Mesenchymal stem cell (in vitro differentiated cells and primary cell): ENCODE measurements at regions not wholly inside any gene's neighbourhood (a gene's known extent, or its start where the extent isn't known, plus 50 kb on each side); places are given as distances from the start of the nearest gene placed in this dataset.

Experiments used
- DNase-seq: peaks from one replicate; pipeline ENCODE4 v3.0.0-alpha.2; 2013
- H2AFZ ChIP-seq: one replicate; pipeline ENCODE4 v1.6.1; 2013; ENCODE audit warnings: low read depth, mild to moderate bottlenecking, control low read depth, inconsistent platforms, low read length, moderate library complexity
- H2AK5ac ChIP-seq: 2 replicates; pipeline ENCODE4 v1.6.1; 2013; ENCODE audit warnings: low read length, moderate library complexity, mild to moderate bottlenecking, inconsistent platforms; ENCODE audit not compliant: severe bottlenecking
- H2BK120ac ChIP-seq: one replicate; pipeline ENCODE4 v1.6.1; 2013; ENCODE audit warnings: low read depth, mild to moderate bottlenecking, inconsistent platforms, low read length, moderate library complexity
- H2BK12ac ChIP-seq, 2 experiments: one replicate each; pipeline ENCODE4 v1.6.1; 2013; ENCODE audit warnings: inconsistent platforms in 2 of 2, low read length in 2 of 2, mild to moderate bottlenecking in 2 of 2, moderate library complexity in 2 of 2, control low read depth in 1 of 2
- H2BK15ac ChIP-seq: one replicate; pipeline ENCODE4 v1.6.1; 2013; ENCODE audit warnings: mild to moderate bottlenecking, low read depth, inconsistent platforms; ENCODE audit not compliant: poor library complexity, severe bottlenecking
- H2BK5ac ChIP-seq: 2 replicates; pipeline ENCODE4 v1.6.1; 2013; ENCODE audit warnings: low read depth, mild to moderate bottlenecking, low read length, control low read depth, inconsistent platforms; ENCODE audit not compliant: poor library complexity, severe bottlenecking
- H3K14ac ChIP-seq, 2 experiments: one replicate each; pipeline ENCODE4 v1.6.1; 2013; ENCODE audit warnings: inconsistent platforms in 2 of 2, low read length in 2 of 2, control low read depth in 1 of 2, mild to moderate bottlenecking in 1 of 2, moderate library complexity in 1 of 2
- H3K18ac ChIP-seq, 2 experiments: one replicate each; pipeline ENCODE4 v1.6.1; 2013; ENCODE audit warnings: inconsistent platforms in 2 of 2, low read length in 2 of 2, control low read depth in 1 of 2, low read depth in 1 of 2, mild to moderate bottlenecking in 1 of 2
- H3K23ac ChIP-seq, 2 experiments: one replicate each; pipeline ENCODE4 v1.6.1; 2013; ENCODE audit warnings: inconsistent platforms in 2 of 2, low read length in 2 of 2, mild to moderate bottlenecking in 2 of 2, moderate library complexity in 2 of 2, control low read depth in 1 of 2
- H3K27ac ChIP-seq: 2 replicates; pipeline ENCODE4 v1.5.1; 2013; ENCODE audit warnings: mild to moderate bottlenecking, moderate library complexity, low read length, control low read depth, inconsistent platforms; ENCODE audit not compliant: poor library complexity, severe bottlenecking
- H3K27me3 ChIP-seq, 2 experiments: 2 replicates each; pipeline versions ENCODE4 v1.6.1 to v1.7.0; 2013; ENCODE audit warnings: low read length in 2 of 2, mild to moderate bottlenecking in 2 of 2, moderate library complexity in 2 of 2, control low read depth in 1 of 2, inconsistent platforms in 1 of 2; ENCODE audit not compliant: control insufficient read depth in 1 of 2, insufficient read depth in 1 of 2
- H3K36me3 ChIP-seq, 2 experiments: 2 replicates each; pipeline versions ENCODE4 v1.6.1 to v1.7.0; 2013; ENCODE audit warnings: low read length in 2 of 2, control low read depth in 1 of 2, inconsistent platforms in 1 of 2, low read depth in 1 of 2, mild to moderate bottlenecking in 1 of 2; ENCODE audit not compliant: insufficient read depth in 2 of 2, control insufficient read depth in 1 of 2
- H3K4ac ChIP-seq, 2 experiments: one replicate each; pipeline ENCODE4 v1.6.1; 2013; ENCODE audit warnings: inconsistent platforms in 2 of 2, low read length in 2 of 2, mild to moderate bottlenecking in 2 of 2, moderate library complexity in 2 of 2, control low read depth in 1 of 2, low read depth in 1 of 2
- H3K4me1 ChIP-seq: 2 replicates; pipeline ENCODE4 v1.6.1; 2013; ENCODE audit warnings: low read depth, low read length, control low read depth; ENCODE audit not compliant: control insufficient read depth, insufficient read depth
- H3K4me2 ChIP-seq: 2 replicates; pipeline ENCODE4 v1.6.1; 2013; ENCODE audit warnings: low read length, mild to moderate bottlenecking, inconsistent platforms; ENCODE audit not compliant: poor library complexity, severe bottlenecking
- H3K4me3 ChIP-seq, 2 experiments: 2 replicates each; pipeline versions ENCODE4 v1.5.1 to v1.7.0; 2013; ENCODE audit warnings: low read length in 2 of 2, mild to moderate bottlenecking in 2 of 2, control low read depth in 1 of 2, low read depth in 1 of 2; ENCODE audit not compliant: insufficient read depth in 1 of 2
- H3K79me1 ChIP-seq: replicated peaks from 2 replicates; pipeline ENCODE4 v1.6.1; 2013; ENCODE audit warnings: mild to moderate bottlenecking, control low read depth, low read length, inconsistent platforms; ENCODE audit not compliant: poor library complexity, severe bottlenecking
- H3K9ac ChIP-seq: 2 replicates; pipeline ENCODE4 v1.7.0; 2013; ENCODE audit warnings: mild to moderate bottlenecking, low read length, moderate library complexity
- H3K9me3 ChIP-seq: 2 replicates; pipeline ENCODE4 v1.7.0; 2013; ENCODE audit warnings: mild to moderate bottlenecking, low read length; ENCODE audit not compliant: control insufficient read depth
- H4K8ac ChIP-seq: one replicate; pipeline ENCODE4 v1.6.1; 2013; ENCODE audit warnings: inconsistent platforms, mild to moderate bottlenecking, low read length, moderate library complexity
- H4K91ac ChIP-seq: one replicate; pipeline ENCODE4 v1.6.1; 2013; ENCODE audit warnings: mild to moderate bottlenecking, low read length, inconsistent platforms
- WGBS: methylation state at CpG from one replicate; pipeline ENCODE4 v1.1.7; 2013; ENCODE audit warnings: mixed read lengths; 5-methylcytosine and 5-hydroxymethylcytosine counted together

DNA sequence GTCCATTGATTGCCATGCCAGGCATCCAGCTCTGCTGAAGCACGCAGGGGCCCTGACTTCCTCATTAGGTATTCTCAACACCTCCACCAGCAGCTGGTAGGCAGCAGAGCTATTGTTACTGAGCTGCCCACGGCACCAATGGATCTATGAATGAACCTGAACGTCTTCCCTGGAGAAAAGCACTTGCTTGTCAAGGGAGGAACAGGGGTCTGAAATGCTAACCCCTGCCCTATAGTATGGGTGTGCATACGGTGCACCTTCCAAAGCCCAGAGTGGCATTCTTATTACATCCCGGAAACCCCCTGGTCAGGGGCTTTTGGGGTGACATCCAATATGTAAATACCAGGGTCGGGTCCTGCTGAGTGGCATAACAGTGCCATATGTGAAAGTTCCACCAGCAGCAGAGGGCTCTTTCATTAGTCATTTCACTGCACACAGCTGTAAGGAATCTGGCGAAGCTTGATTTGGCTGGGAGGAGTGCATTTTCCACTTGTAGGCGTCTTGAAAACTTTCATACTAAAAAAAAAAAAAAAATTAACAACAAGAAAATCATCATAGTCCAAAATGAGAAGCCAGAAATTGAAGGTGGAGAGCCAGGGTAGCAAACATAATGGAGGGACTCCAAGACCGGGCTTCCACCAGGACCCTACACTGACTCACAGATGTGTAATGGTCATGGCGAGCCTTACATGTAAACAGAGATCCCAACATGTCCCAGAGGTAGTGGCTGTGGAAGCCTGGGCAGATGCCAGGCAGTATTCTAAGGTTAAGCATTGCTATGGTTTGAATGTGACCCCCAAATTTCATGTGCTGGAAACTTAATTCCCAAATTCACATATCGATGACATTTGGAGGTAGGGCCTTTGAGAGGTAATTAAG, 58.8 kb upstream of the PRDX6 start:
- Histone ChIP-seq H3K79me1 (peaks cover 2% of the 10 kb centered on the region), H3K9me3 (no peaks in the 10 kb centered on the region), H3K14ac (no peak overlapping the region), H3K27me3 (no peaks in the 10 kb centered on the region), H3K36me3 (peaks cover 5 to 7% of the 10 kb centered on the region in 2 experiments), H3K18ac (peak overlapping the region in 1 of 2 experiments; percentile 14), H2BK5ac (no peak overlapping the region), H2AK5ac (no peak overlapping the region), H2BK15ac (no peak overlapping the region), H3K4me3 (no peak overlapping the region), H3K27ac (no peak overlapping the region), H2AFZ (no peak overlapping the region), H3K4ac (no peak overlapping the region), H4K91ac (no peak overlapping the region), H3K4me2 (no peak overlapping the region), H3K23ac (no peak overlapping the region), H3K9ac (no peak overlapping the region), H2BK120ac (no peak overlapping the region), H2BK12ac (no peak overlapping the region), H4K8ac (no peak overlapping the region), H3K4me1 (peaks cover 1% of the 10 kb centered on the region)
- no peak for DNase-seq
- WGBS: 93% methylated on average over 9 of the region's 11 CpGs

DNA sequence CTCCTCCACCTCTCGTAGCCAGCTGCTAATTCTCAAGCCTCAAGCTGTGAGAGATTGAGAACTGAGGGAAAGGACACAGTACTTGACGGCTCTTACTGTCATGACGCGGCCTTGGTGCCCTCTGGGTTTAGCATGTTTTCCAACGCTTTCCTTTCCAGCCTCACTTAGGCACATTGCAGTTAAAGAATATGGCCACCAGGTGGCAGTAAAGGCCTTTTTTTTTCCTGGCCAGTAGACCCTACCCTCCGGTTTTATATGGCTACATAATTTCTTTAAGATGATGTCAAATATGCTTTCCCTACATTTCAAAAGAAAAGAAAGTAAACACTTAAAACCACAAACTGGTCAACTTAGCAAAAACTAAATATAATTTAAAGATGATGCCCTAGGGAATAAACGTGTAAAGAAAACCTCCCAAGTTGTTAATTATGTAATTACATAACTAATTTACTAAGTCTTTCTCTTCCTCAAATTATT, 56.8 kb upstream of the PRDX6 start:
- H4K91ac ChIP-seq: no peak overlapping the region
- no peak overlapping the region for H3K4me3 ChIP-seq
- H3K18ac ChIP-seq: no peak overlapping the region
- H2BK120ac ChIP-seq: no peak overlapping the region
- no peak overlapping the region for H3K27ac ChIP-seq
- peaks cover 2% of the 10 kb centered on the region for H3K79me1 ChIP-seq
- H3K9ac ChIP-seq: peak overlapping the region; percentile 57
- H2AK5ac ChIP-seq: no peak overlapping the region
- no peak overlapping the region for H2BK5ac ChIP-seq
- peaks cover 1% of the 10 kb centered on the region for H3K4me1 ChIP-seq
- H3K14ac ChIP-seq: no peak overlapping the region
- H2BK15ac ChIP-seq: no peak overlapping the region
- no peaks in the 10 kb centered on the region for H3K27me3 ChIP-seq
- H4K8ac ChIP-seq: no peak overlapping the region
- H3K4ac ChIP-seq: no peak overlapping the region
- 6% methylated on average over 5 of the region's 7 CpGs for WGBS
- no peak overlapping the region for H2BK12ac ChIP-seq
- H3K4me2 ChIP-seq: no peak overlapping the region
- H3K9me3 ChIP-seq: no peaks in the 10 kb centered on the region
- peak; percentile 88 for DNase-seq
- no peak overlapping the region for H3K23ac ChIP-seq
- peaks cover 5 to 7% of the 10 kb centered on the region in 2 experiments for H3K36me3 ChIP-seq
- H2AFZ ChIP-seq: no peak overlapping the region

DNA sequence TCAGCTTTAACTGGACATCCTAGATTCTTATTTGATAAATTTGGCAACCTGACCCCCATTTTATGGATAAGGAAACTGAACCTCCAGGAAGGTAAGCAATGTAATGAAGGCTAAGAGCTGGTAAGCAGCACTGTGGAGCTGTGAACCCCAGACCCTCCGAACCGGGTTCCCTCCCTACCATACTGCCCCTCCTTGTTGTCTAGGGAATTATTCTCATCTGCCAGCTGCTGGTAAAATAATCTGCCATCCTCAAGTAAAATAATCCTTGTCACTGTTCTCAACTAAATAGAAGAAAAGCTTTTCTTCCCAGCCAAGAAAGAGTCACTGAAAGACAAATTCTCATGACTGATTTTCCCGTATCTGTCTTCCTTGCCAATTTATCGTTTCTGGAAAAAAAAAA, 55.8 kb upstream of the PRDX6 start:
- no peak for DNase-seq
- Histone ChIP-seq H4K8ac (no peak overlapping the region), H2BK12ac (no peak overlapping the region), H3K4me1 (peaks cover 1% of the 10 kb centered on the region), H3K27me3 (no peaks in the 10 kb centered on the region), H2BK15ac (no peak overlapping the region), H3K9ac (no peak overlapping the region), H3K79me1 (no peaks in the 10 kb centered on the region), H3K14ac (no peak overlapping the region), H3K36me3 (no peaks in the 10 kb centered on the region), H3K4me3 (no peak overlapping the region), H3K23ac (no peak overlapping the region), H3K4me2 (no peak overlapping the region), H2AFZ (no peak overlapping the region), H3K4ac (no peak overlapping the region), H2BK120ac (no peak overlapping the region), H2BK5ac (no peak overlapping the region), H4K91ac (no peak overlapping the region), H2AK5ac (no peak overlapping the region), H3K27ac (no peak overlapping the region), H3K9me3 (no peaks in the 10 kb centered on the region), H3K18ac (no peak overlapping the region)
- WGBS: 90% methylated on average over 4 of the region's 4 CpGs

DNA sequence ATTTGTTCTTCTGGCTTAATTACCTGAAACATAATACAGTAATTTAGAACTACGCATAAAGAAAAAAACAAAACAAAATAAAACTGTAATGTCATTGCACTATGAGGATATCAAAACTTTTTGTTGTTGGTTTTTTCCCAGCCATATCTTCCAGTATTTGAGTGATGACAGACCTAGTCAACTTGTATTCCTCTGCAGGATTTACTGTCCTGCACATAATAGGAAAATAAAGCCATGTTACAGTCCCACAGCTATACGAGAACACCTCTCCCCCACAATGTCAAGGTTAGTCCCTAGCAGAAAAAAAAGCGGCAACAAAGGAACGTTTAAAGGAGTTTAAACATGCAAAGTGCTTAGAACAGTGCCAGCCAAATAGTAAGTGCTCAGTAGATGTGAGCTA, 55.3 kb upstream of the PRDX6 start:
- no peak overlapping the region for H3K27ac ChIP-seq
- H3K18ac ChIP-seq: no peak overlapping the region
- H3K36me3 ChIP-seq: no peaks in the 10 kb centered on the region
- H3K4me1 ChIP-seq: peaks cover 1% of the 10 kb centered on the region
- no peak for DNase-seq
- WGBS: 100% methylated on average over 1 of the region's 4 CpGs
- H3K4me3 ChIP-seq: no peak overlapping the region
- no peak overlapping the region for H2BK5ac ChIP-seq
- H3K27me3 ChIP-seq: no peaks in the 10 kb centered on the region
- H2BK15ac ChIP-seq: peak overlapping the region; percentile 15
- H3K23ac ChIP-seq: no peak overlapping the region
- no peak overlapping the region for H3K14ac ChIP-seq
- H4K8ac ChIP-seq: no peak overlapping the region
- H2AFZ ChIP-seq: no peak overlapping the region
- no peak overlapping the region for H4K91ac ChIP-seq
- no peaks in the 10 kb centered on the region for H3K9me3 ChIP-seq
- no peak overlapping the region for H3K9ac ChIP-seq
- H2AK5ac ChIP-seq: no peak overlapping the region
- no peak overlapping the region for H2BK12ac ChIP-seq
- no peak overlapping the region for H3K4me2 ChIP-seq
- H3K79me1 ChIP-seq: no peaks in the 10 kb centered on the region
- H3K4ac ChIP-seq: no peak overlapping the region
- no peak overlapping the region for H2BK120ac ChIP-seq
